GM18498 (cell line): ENCODE measurements at regions not wholly inside any gene's neighbourhood (a gene's known extent, or its start where the extent isn't known, plus 50 kb on each side); places are given as distances from the start of the nearest gene placed in this dataset.
"Not testable (repeated sequence)": the region's sequence is repeated elsewhere in the genome, so short reads cannot be mapped to it uniquely, and the experiment has no call there.

ENCODE experiments used
- ATAC-seq: cut with Tn5 transposase; IDR thresholded peaks from one replicate; pipeline ENCODE4 v1.9.1; 2021; ENCODE audit warnings: mild to moderate bottlenecking, moderate library complexity; ENCODE audit not compliant: unreplicated experiment

GRCh38 chr4:133597251-133597650 is 448.2 kb downstream of the PCDH10 start:
- ATAC-seq = no peak

GRCh38 chr4:133596459-133596858 is 447.4 kb downstream of the PCDH10 start:
- ATAC-seq = no peak

GRCh38 chr4:133594390-133595207 is 445.5 kb downstream of the PCDH10 start:
- ATAC-seq = no peak

GRCh38 chr4:133593764-133594163 is 444.7 kb downstream of the PCDH10 start:
- no peak for ATAC-seq

GRCh38 chr4:133592591-133592990 is 443.5 kb downstream of the PCDH10 start:
- no peak for ATAC-seq

- no peak for ATAC-seq
Measured at GRCh38 chr4:133592106-133592505, 443.0 kb downstream of the PCDH10 start.

- no peak for ATAC-seq
Measured at GRCh38 chr4:133588306-133588705, 439.2 kb downstream of the PCDH10 start.

GRCh38 chr4:133585323-133585722 is 436.2 kb downstream of the PCDH10 start:
- ATAC-seq = no peak

- ATAC-seq = no peak
Measured at GRCh38 chr4:133584714-133585113, 435.6 kb downstream of the PCDH10 start.

- no peak for ATAC-seq
Measured at GRCh38 chr4:133581996-133582619, 433.0 kb downstream of the PCDH10 start.

GRCh38 chr4:133574248-133574647 is 425.2 kb downstream of the PCDH10 start:
- ATAC-seq = no peak

GRCh38 chr4:133565379-133565778 is 416.3 kb downstream of the PCDH10 start:
- ATAC-seq = no peak

GRCh38 chr4:133559987-133560386 is 410.9 kb downstream of the PCDH10 start:
- no peak for ATAC-seq

GRCh38 chr4:133555671-133556070 is 406.6 kb downstream of the PCDH10 start:
- ATAC-seq = no peak

GRCh38 chr4:133550436-133550835 is 401.3 kb downstream of the PCDH10 start:
- no peak for ATAC-seq

- ATAC-seq = no peak
Measured at GRCh38 chr4:133544097-133544496, 395.0 kb downstream of the PCDH10 start.

- ATAC-seq = no peak
Measured at GRCh38 chr4:133537780-133538281, 388.7 kb downstream of the PCDH10 start.

GRCh38 chr4:133534224-133534623 is 385.1 kb downstream of the PCDH10 start:
- ATAC-seq = not testable (repeated sequence)

GRCh38 chr4:133524369-133524768 is 375.3 kb downstream of the PCDH10 start:
- ATAC-seq = no peak

GRCh38 chr4:133513901-133514300 is 364.8 kb downstream of the PCDH10 start:
- no peak for ATAC-seq

GRCh38 chr4:133498149-133498548 is 349.1 kb downstream of the PCDH10 start:
- no peak for ATAC-seq

GRCh38 chr4:133493776-133494175 is 344.7 kb downstream of the PCDH10 start:
- ATAC-seq = no peak
